Erythroblast (primary cell): ENCODE measurements at regions not wholly inside any gene's neighbourhood (a gene's known extent, or its start where the extent isn't known, plus 50 kb on each side); places are given as distances from the start of the nearest gene placed in this dataset.

ENCODE experiments used
- GATA1 ChIP-seq: IDR thresholded peaks from 2 replicates; pipeline ENCODE4 v1.6.1; 2011; ENCODE audit warnings: low read depth, mild to moderate bottlenecking, control low read depth, low read length, moderate library complexity
- POLR2A ChIP-seq: IDR thresholded peaks from 2 replicates; pipeline ENCODE4 v1.6.1; 2011; ENCODE audit warnings: mild to moderate bottlenecking, low read length

GRCh38 chr2:47688561-47688960 lies 94.4 kb upstream of the MSH6 start:
- TF ChIP-seq POLR2A (no peak), GATA1 (no peak)
